ENCODE measurements at regions not wholly inside any gene's neighbourhood (a gene's known extent, or its start where the extent isn't known, plus 50 kb on each side); places are given as distances from the start of the nearest gene placed in this dataset.

DNA sequence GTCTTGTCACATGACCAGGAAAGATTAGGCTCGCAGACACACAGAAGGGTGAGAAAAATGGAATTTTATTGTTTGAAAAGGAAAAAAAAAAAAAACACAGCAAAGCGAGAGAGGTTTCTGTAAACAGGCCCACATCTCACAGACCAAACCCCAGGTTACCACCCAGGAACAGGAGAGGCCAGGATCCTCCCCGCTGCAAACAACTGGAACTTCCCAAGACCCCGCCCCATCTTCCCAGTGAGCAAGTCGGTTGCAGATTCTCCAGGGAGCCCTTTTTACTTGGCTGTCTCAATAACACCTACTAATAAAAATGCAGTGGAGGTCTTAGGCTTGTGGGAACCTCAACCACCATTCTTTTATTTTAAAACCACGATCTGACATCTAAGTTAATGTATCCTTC is 84.7 kb upstream of the ETS2 start:
- Histone ChIP-seq H3K4me3 (replicated peaks in 1 of 3; ENCODE audit: insufficient read depth in 1 of 3, low read depth in 1 of 3, low read length in 3 of 3) (no peak overlapping the region), H3K9ac (replicated peaks; ENCODE audit: extremely low read depth, insufficient read depth, low read length) (no peak overlapping the region), H2AFZ (ENCODE audit: low read depth, low read length) (no peak overlapping the region), H4K20me1 (replicated peaks; ENCODE audit: control insufficient read depth, extremely low read depth, insufficient read depth, low read length) (no peaks in the 10 kb centered on the region), H3K79me2 (ENCODE audit: control insufficient read depth, insufficient read depth, low read length) (no peaks in the 10 kb centered on the region), H3K4me1 (ENCODE audit: control insufficient read depth, extremely low read depth, insufficient read depth, low read length) (no peaks in the 10 kb centered on the region), H3K27me3 (ENCODE audit: control insufficient read depth in 2 of 2, insufficient read depth in 2 of 2, low read length in 2 of 2) (peaks cover 2 to 5% of the 10 kb centered on the region in 2 experiments), H3K9me3 (replicated peaks; ENCODE audit: control insufficient read depth, insufficient read depth, low read length) (peaks cover 2% of the 10 kb centered on the region), H3K9me1 (replicated peaks; ENCODE audit: control insufficient read depth, extremely low read depth, insufficient read depth, low read length) (no peaks in the 10 kb centered on the region), H3K4me2 (ENCODE audit: insufficient read depth, low read length) (no peak overlapping the region), H3K36me3 (ENCODE audit: control insufficient read depth in 2 of 2, extremely low read depth in 1 of 2, insufficient read depth in 2 of 2, low read length in 2 of 2) (no peaks in the 10 kb centered on the region), H3K27ac (ENCODE audit: insufficient read depth, low read depth, low read length) (no peak overlapping the region)
- TF ChIP-seq FOS (IDR thresholded peaks at IDR 0.05; ENCODE audit: borderline replicate concordance, insufficient read depth, low read length) (no peak), JUN (IDR thresholded peaks at IDR 0.05; ENCODE audit: borderline replicate concordance, insufficient read depth, insufficient read length, low read depth) (no peak), GATA2 (IDR thresholded peaks at IDR 0.05; ENCODE audit: insufficient read depth, insufficient read length, low read depth, low read length) (no peak), POLR2A (IDR thresholded peaks at IDR 0.05; ENCODE audit: low read depth, low read length) (no peak), EZH2 (IDR thresholded peaks at IDR 0.05; ENCODE audit: borderline replicate concordance, low read depth, low read length, severe bottlenecking) (no peak)
- TF ChIP-seq, protein P1, sequence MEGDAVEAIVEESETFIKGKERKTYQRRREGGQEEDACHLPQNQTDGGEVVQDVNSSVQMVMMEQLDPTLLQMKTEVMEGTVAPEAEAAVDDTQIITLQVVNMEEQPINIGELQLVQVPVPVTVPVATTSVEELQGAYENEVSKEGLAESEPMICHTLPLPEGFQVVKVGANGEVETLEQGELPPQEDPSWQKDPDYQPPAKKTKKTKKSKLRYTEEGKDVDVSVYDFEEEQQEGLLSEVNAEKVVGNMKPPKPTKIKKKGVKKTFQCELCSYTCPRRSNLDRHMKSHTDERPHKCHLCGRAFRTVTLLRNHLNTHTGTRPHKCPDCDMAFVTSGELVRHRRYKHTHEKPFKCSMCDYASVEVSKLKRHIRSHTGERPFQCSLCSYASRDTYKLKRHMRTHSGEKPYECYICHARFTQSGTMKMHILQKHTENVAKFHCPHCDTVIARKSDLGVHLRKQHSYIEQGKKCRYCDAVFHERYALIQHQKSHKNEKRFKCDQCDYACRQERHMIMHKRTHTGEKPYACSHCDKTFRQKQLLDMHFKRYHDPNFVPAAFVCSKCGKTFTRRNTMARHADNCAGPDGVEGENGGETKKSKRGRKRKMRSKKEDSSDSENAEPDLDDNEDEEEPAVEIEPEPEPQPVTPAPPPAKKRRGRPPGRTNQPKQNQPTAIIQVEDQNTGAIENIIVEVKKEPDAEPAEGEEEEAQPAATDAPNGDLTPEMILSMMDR (IDR thresholded peaks at IDR 0.05; ENCODE audit: extremely low read depth in 1 of 2, insufficient read depth in 1 of 2, low read depth in 1 of 2, low read length in 2 of 2), result no peak
- no TSS peak for BruUV-seq (replicated peaks)
- FAIRE-seq, result no peak
- CTCF ChIA-PET, result interaction anchor here (2.2 kb wide), 1 partner anchor 9 kb away, joined by 8 read pairs; no protein-coding TSS in a partner anchor
- dilution Hi-C loops (cut with MboI; ENCODE audit: extremely low pct_ligation_motif_present, low sequenced_read_pairs) (no loop called here), intact Hi-C loops (cut with micrococcal nuclease) (no loop called here)
- DNase-seq (ENCODE audit: low read depth, low spot score), result no peak
- POLR2A ChIA-PET, result no interaction called here

DNA sequence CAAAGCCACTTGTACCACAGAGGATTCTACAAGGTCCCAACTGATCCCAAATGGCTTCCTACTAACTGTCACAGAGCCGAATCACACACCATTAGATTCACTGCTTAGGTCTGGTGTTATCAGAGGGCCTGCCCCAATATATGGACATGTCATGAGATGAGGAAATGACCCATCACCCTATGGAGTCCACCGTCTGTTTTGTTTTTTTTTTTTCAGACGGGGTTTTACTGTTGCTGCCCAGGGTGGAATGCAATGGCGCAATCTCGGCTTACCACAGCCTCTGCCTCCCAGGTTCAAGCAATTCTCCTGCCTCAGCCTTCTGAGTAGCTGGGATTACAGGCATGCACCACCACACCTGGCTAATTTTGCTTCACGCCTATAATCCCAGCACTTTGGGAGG is 83.8 kb upstream of the ETS2 start:
- Histone ChIP-seq H4K20me1 (replicated peaks; ENCODE audit: control insufficient read depth, extremely low read depth, insufficient read depth, low read length) (no peaks in the 10 kb centered on the region), H3K4me2 (ENCODE audit: insufficient read depth, low read length) (no peak overlapping the region), H3K9ac (replicated peaks; ENCODE audit: extremely low read depth, insufficient read depth, low read length) (no peak overlapping the region), H3K9me3 (replicated peaks; ENCODE audit: control insufficient read depth, insufficient read depth, low read length) (peaks cover 2% of the 10 kb centered on the region), H3K27ac (ENCODE audit: insufficient read depth, low read depth, low read length) (no peak overlapping the region), H3K9me1 (replicated peaks; ENCODE audit: control insufficient read depth, extremely low read depth, insufficient read depth, low read length) (no peaks in the 10 kb centered on the region), H3K36me3 (ENCODE audit: control insufficient read depth in 2 of 2, extremely low read depth in 1 of 2, insufficient read depth in 2 of 2, low read length in 2 of 2) (no peaks in the 10 kb centered on the region), H3K4me3 (replicated peaks in 1 of 3; ENCODE audit: insufficient read depth in 1 of 3, low read depth in 1 of 3, low read length in 3 of 3) (no peak overlapping the region), H3K4me1 (ENCODE audit: control insufficient read depth, extremely low read depth, insufficient read depth, low read length) (no peaks in the 10 kb centered on the region), H3K27me3 (ENCODE audit: control insufficient read depth in 2 of 2, insufficient read depth in 2 of 2, low read length in 2 of 2) (peaks cover 0 to 5% of the 10 kb centered on the region in 2 experiments), H3K79me2 (ENCODE audit: control insufficient read depth, insufficient read depth, low read length) (no peaks in the 10 kb centered on the region), H2AFZ (ENCODE audit: low read depth, low read length) (no peak overlapping the region)
- no peak for DNase-seq (ENCODE audit: low read depth, low spot score)
- TF ChIP-seq, protein P1 (IDR thresholded peaks at IDR 0.05; ENCODE audit: extremely low read depth in 1 of 2, insufficient read depth in 1 of 2, low read depth in 1 of 2, low read length in 2 of 2), result no peak
- no peak for TF ChIP-seq GATA2 (IDR thresholded peaks at IDR 0.05; ENCODE audit: insufficient read depth, insufficient read length, low read depth, low read length)
- no peak for TF ChIP-seq FOS (IDR thresholded peaks at IDR 0.05; ENCODE audit: borderline replicate concordance, insufficient read depth, low read length)
- no peak for FAIRE-seq
- BruUV-seq (replicated peaks), result no TSS peak
- POLR2A ChIA-PET, result no interaction called here
- intact Hi-C loops (cut with micrococcal nuclease), result no loop called here
- dilution Hi-C loops (cut with MboI; ENCODE audit: extremely low pct_ligation_motif_present, low sequenced_read_pairs), result no loop called here
- CTCF ChIA-PET, result interaction anchor here (1.0 to 2.2 kb wide), 2 partner anchors 10 to 12 kb away, joined by 3 to 8 read pairs; no protein-coding TSS in a partner anchor

Data from endothelial cell of umbilical vein (primary cell).